Breast epithelium (tissue), 4 donors: ENCODE measurements at regions not wholly inside any gene's neighbourhood (a gene's known extent, or its start where the extent isn't known, plus 50 kb on each side); places are given as distances from the start of the nearest gene placed in this dataset.

ENCODE experiments used
- DNase-seq, 2 donors: peaks; one replicate each; pipeline ENCODE4 v3.0.0-alpha.2; 2019; ENCODE audit warnings: low spot score in 2 of 2
- H3K27ac ChIP-seq, 2 donors: fragments of 200-600 bp; sonication (generic) in 1 of 2; one replicate each; pipeline ENCODE4 v1.5.1; 2016 to 2019; ENCODE audit warnings: mild to moderate bottlenecking in 1 of 2
- H3K27me3 ChIP-seq, 2 donors: fragments of 200-600 bp; sonication (generic) in 1 of 2; one replicate each; pipeline versions ENCODE4 v1.5.1 to v1.6.0; 2017 to 2019; ENCODE audit warnings: control low read depth in 1 of 2, mild to moderate bottlenecking in 1 of 2
- H3K36me3 ChIP-seq: fragments of 200-600 bp; one replicate; pipeline ENCODE4 v1.5.1; 2019
- H3K4me1 ChIP-seq, 2 donors: fragments of 200-600 bp; sonication (generic); one replicate each; pipeline ENCODE4 v1.5.1; 2016 to 2019; ENCODE audit warnings: control low read depth in 1 of 2
- H3K4me3 ChIP-seq, 3 donors: fragments of 200-600 bp; sonication (generic); 1 replicate in 2 of 3; 2 replicates in 1 of 3; pipeline ENCODE4 v1.5.1; 2016 to 2019; ENCODE audit warnings: mild to moderate bottlenecking in 3 of 3, moderate library complexity in 2 of 3
- H3K9me3 ChIP-seq, 2 donors: fragments of 200-600 bp; sonication (generic) in 1 of 2; one replicate each; pipeline ENCODE4 v1.5.1; 2016 to 2019; ENCODE audit warnings: control low read depth in 1 of 2
- POLR2A ChIP-seq: fragments of 450-650 bp; IDR thresholded peaks from one replicate; pipeline ENCODE4 v1.6.1; 2016; ENCODE audit warnings: antibody characterized with exemption, mild to moderate bottlenecking, moderate library complexity
- POLR2AphosphoS5 ChIP-seq, 3 donors: sonication (generic); formaldehyde crosslinking; IDR thresholded peaks; one replicate each; pipeline ENCODE4 v1.6.1; 2017; ENCODE audit warnings: antibody characterized with exemption in 3 of 3
- intact Hi-C: fragments of 100-400 bp; cut with DNase I; formaldehyde crosslinking; loops from one replicate; pipeline ENCODE4 v1.15.1; 2023; ENCODE audit warnings: low total_unique reads
- TF ChIP-seq, protein P1 (sequence below), 3 donors: fragments of 450-650 bp; IDR thresholded peaks; one replicate each; pipeline ENCODE4 v1.5.1; 2016 to 2017; ENCODE audit warnings: antibody characterized with exemption in 3 of 3, mild to moderate bottlenecking in 3 of 3, moderate library complexity in 3 of 3

DNA sequence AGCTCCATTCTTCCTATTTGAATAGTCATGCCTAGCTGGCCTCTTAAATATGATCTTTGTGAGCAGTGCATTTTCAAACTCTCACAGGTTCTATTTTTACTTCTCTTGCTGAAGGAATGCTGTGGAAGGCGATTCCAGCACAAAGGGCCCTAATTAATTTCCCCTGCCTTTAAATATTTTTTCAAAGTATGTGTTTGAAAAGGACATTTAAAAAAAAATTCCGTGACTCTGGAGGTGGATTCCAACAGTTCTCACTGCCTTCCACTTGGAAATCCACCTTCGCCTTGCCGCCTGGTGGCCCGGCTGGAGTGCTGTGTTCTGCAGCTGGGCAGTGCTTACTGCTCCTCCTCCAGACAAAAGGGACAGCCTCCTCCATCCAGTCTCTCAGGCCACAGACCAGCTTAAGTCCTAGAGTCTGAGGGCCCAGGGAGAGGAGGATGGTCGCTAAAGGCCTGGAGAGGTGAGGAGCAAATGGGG, 61.5 kb upstream of the CORO2B start:
- TF ChIP-seq POLR2AphosphoS5 (IDR thresholded peaks at IDR 0.05) (no peak), POLR2A (no peak)
- TF ChIP-seq, protein P1, sequence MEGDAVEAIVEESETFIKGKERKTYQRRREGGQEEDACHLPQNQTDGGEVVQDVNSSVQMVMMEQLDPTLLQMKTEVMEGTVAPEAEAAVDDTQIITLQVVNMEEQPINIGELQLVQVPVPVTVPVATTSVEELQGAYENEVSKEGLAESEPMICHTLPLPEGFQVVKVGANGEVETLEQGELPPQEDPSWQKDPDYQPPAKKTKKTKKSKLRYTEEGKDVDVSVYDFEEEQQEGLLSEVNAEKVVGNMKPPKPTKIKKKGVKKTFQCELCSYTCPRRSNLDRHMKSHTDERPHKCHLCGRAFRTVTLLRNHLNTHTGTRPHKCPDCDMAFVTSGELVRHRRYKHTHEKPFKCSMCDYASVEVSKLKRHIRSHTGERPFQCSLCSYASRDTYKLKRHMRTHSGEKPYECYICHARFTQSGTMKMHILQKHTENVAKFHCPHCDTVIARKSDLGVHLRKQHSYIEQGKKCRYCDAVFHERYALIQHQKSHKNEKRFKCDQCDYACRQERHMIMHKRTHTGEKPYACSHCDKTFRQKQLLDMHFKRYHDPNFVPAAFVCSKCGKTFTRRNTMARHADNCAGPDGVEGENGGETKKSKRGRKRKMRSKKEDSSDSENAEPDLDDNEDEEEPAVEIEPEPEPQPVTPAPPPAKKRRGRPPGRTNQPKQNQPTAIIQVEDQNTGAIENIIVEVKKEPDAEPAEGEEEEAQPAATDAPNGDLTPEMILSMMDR (IDR thresholded peaks at IDR 0.05) = peak; percentile 13 to 48 (median 17)
- Histone ChIP-seq H3K9me3 (no peaks in the 10 kb centered on the region), H3K36me3 (no peaks in the 10 kb centered on the region), H3K4me1 (no peaks in the 10 kb centered on the region), H3K27ac (peak overlapping the region; percentile 70 to 85), H3K27me3 (no peaks in the 10 kb centered on the region), H3K4me3 (no peak overlapping the region)
- intact Hi-C loops = no loop called here
- no peak for DNase-seq

DNA sequence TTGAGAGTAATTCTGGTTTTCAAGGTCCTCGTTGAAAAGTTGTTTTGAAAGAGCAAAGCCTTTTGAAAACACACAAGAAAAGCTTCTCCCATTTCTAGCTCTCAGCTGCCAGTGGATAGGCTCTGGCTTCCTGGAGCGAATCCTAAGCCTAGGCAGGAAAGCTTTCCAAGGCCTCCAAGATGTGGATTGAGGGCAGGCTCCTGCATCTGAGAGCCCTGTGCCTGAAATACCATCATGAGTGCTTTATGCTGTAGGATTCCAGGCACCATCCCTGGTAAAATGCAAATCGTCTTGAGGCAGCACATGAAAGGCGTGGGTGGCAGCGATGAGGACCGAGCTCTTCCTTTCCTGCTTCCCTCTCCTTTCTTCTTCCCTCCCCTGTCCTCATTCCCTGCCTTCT, 60.7 kb upstream of the CORO2B start:
- Histone ChIP-seq H3K9me3 (no peaks in the 10 kb centered on the region), H3K4me3 (no peak overlapping the region), H3K27ac (peak overlapping the region; percentile 70 to 85), H3K4me1 (no peaks in the 10 kb centered on the region), H3K36me3 (no peaks in the 10 kb centered on the region), H3K27me3 (no peaks in the 10 kb centered on the region)
- DNase-seq = no peak
- intact Hi-C loops = no loop called here
- TF ChIP-seq, protein P1 (IDR thresholded peaks at IDR 0.05) = no peak
- TF ChIP-seq POLR2AphosphoS5 (IDR thresholded peaks at IDR 0.05) (no peak), POLR2A (no peak)

DNA sequence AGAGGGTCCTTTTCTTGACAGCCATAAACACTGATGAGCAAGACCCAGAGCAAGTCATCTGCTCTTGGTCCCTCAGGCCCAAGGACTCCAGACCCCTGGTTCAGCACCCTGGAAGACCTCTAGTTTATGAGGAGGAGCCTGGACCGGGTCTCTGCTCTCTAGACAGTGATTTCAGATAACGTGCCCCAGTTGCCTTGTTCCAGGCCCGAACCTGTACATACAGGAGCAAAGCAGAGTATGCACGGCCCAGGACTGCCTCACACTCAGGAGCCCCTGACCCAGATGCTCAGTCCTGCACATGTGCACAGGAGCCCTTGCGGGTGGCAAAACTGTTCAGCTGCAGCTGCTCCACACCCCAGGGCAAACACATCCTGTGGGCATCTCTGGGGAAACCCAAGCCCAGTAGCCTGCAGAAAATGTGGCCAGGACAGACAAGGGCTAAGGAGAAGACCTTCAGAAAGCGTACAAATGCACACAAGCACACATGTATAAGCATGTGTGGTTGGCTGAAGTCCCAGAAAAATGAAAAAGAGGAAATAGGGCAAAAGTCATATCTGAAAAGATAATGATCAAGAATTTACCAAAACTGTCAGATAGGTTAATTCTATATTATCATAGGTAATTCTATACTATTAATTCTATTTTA, 59.9 kb upstream of the CORO2B start:
- no peak for TF ChIP-seq POLR2AphosphoS5 (IDR thresholded peaks at IDR 0.05)
- no peak for TF ChIP-seq POLR2A
- TF ChIP-seq, protein P1 (IDR thresholded peaks at IDR 0.05) = no peak
- Histone ChIP-seq H3K4me3 (no peak overlapping the region), H3K27ac (peak overlapping the region; percentile 70 to 85), H3K36me3 (no peaks in the 10 kb centered on the region), H3K9me3 (no peaks in the 10 kb centered on the region), H3K27me3 (no peaks in the 10 kb centered on the region), H3K4me1 (no peaks in the 10 kb centered on the region)
- intact Hi-C loops = no loop called here
- DNase-seq = no peak

DNA sequence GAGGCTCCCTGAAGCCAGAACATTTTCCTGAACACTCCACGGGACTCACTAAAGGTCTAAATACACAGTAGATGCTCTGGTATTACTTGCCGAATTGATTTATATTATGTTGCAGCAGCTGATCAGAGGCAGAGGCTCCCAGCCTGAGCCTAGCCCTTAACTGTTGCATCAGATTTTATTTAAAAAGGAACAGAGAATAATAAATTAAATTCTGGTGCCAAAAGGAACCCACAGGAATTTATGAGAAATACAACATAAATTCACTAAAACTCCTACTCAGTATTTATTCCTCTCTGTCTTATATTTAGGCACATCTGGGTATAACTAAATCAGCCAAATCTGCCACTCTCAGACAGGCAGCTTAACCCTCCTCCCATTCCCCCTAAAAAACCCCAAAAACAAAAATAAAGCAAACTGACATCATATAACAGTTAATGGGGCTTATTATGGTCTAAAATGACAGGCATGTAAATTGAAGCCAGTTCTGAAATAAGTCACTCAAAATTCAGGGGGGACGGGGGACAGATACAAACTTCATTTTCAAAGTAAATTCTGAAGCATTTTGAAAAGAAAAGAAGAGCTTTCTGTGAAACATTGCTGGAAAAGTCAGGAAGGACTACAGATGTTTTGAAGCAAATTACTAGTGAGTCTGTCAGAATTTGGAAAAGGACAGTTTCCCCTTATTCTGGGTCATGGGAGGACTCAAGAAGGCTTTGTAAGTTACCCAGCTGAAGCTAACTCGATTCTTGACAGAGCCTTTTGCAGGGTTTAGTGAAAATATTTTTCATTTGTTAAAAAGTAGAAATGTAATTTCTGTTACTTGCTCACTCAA, 53.8 kb upstream of the CORO2B start:
- no peak for DNase-seq
- no peaks in the 10 kb centered on the region for H3K36me3 ChIP-seq
- H3K4me1 ChIP-seq = no peaks in the 10 kb centered on the region
- H3K27me3 ChIP-seq = no peaks in the 10 kb centered on the region
- H3K9me3 ChIP-seq = no peaks in the 10 kb centered on the region
- intact Hi-C loops = no loop called here
- TF ChIP-seq POLR2A = no peak
- TF ChIP-seq, protein P1 (IDR thresholded peaks at IDR 0.05) = no peak
- peak in 1 of 3 donors; percentile 67 for TF ChIP-seq POLR2AphosphoS5 (IDR thresholded peaks at IDR 0.05)
- peak overlapping the region; percentile 37 to 45 for H3K27ac ChIP-seq
- H3K4me3 ChIP-seq = no peak overlapping the region

DNA sequence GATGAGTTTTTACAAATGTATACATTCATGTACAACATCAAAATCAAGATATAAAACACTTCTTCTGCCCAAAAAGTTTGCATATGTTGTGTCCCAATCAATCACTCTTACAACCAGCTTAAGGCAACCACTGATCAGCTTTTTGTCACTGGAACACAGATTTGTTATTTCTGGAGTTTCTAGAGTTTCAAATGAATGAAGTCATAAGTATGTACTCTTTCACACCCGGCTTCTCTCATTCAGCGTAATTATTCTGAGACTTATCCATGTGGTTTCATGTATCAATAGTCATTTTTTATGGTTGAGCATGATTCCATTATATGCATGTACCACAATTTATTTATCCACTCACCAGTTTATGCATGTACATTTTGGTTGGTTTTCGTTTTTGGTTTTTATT, 53.0 kb upstream of the CORO2B start:
- Histone ChIP-seq H3K36me3 (no peaks in the 10 kb centered on the region), H3K4me3 (no peak overlapping the region), H3K9me3 (no peaks in the 10 kb centered on the region), H3K27ac (no peak overlapping the region), H3K4me1 (no peaks in the 10 kb centered on the region), H3K27me3 (no peaks in the 10 kb centered on the region)
- intact Hi-C loops = no loop called here
- DNase-seq = no peak
- TF ChIP-seq, protein P1 (IDR thresholded peaks at IDR 0.05) = no peak
- TF ChIP-seq POLR2AphosphoS5 (IDR thresholded peaks at IDR 0.05) (no peak), POLR2A (no peak)
